Neuronal stem cell (in vitro differentiated cells): ENCODE measurements at regions not wholly inside any gene's neighbourhood (a gene's known extent, or its start where the extent isn't known, plus 50 kb on each side); places are given as distances from the start of the nearest gene placed in this dataset.
A peak's percentile ranks its signal among the peaks of the same experiment; 100 is the strongest.

Experiments used
- DNase-seq: peaks from one replicate; pipeline ENCODE4 v3.0.0-alpha.2; 2013; ENCODE audit warnings: low spot score
- H2AFZ ChIP-seq: one replicate; pipeline ENCODE4 v1.6.1; 2013; ENCODE audit warnings: mild to moderate bottlenecking, low read length, inconsistent platforms
- H2AK5ac ChIP-seq: 2 replicates; pipeline ENCODE4 v1.6.1; 2013; ENCODE audit warnings: low read depth, mild to moderate bottlenecking, inconsistent platforms, low read length, moderate library complexity, mixed read lengths
- H2BK120ac ChIP-seq: 2 replicates; pipeline ENCODE4 v1.6.1; 2013; ENCODE audit warnings: low read depth, mild to moderate bottlenecking, inconsistent platforms, low read length, moderate library complexity, mixed read lengths
- H2BK12ac ChIP-seq: one replicate; pipeline ENCODE4 v1.6.1; 2013; ENCODE audit warnings: low read length, inconsistent platforms
- H2BK15ac ChIP-seq: 2 replicates; pipeline ENCODE4 v1.6.1; 2013; ENCODE audit warnings: mild to moderate bottlenecking, low read length, inconsistent platforms, mixed read lengths
- H2BK5ac ChIP-seq: one replicate; pipeline ENCODE4 v1.6.1; 2013; ENCODE audit warnings: inconsistent platforms, mild to moderate bottlenecking, low read length, moderate library complexity
- H3K14ac ChIP-seq: one replicate; pipeline ENCODE4 v1.6.1; 2013; ENCODE audit warnings: low read length, inconsistent platforms
- H3K18ac ChIP-seq: 2 replicates; pipeline ENCODE4 v1.6.1; 2013; ENCODE audit warnings: low read length, inconsistent platforms
- H3K23ac ChIP-seq: 2 replicates; pipeline ENCODE4 v1.6.1; 2013; ENCODE audit warnings: low read depth, mild to moderate bottlenecking, mixed read lengths, low read length, inconsistent platforms; ENCODE audit not compliant: poor library complexity
- H3K27ac ChIP-seq: replicated peaks from 3 replicates; pipeline ENCODE4 v1.5.1; 2013; ENCODE audit warnings: low read length, inconsistent platforms
- H3K27me3 ChIP-seq, 3 experiments: 2 replicates each; pipeline ENCODE4 v1.6.1; 2013; ENCODE audit warnings: low read length in 3 of 3, mild to moderate bottlenecking in 2 of 3, inconsistent platforms in 1 of 3, low read depth in 1 of 3, mixed read lengths in 1 of 3, moderate library complexity in 1 of 3; ENCODE audit not compliant: control insufficient read depth in 3 of 3, insufficient read depth in 3 of 3
- H3K36me3 ChIP-seq, 2 donors: replicated peaks in 1 of 2; 2 replicates each; pipeline ENCODE4 v1.6.1; 2013; ENCODE audit warnings: low read length in 2 of 2; ENCODE audit not compliant: control insufficient read depth in 2 of 2, insufficient read depth in 2 of 2
- H3K4ac ChIP-seq: 2 replicates; pipeline ENCODE4 v1.6.1; 2013; ENCODE audit warnings: inconsistent platforms, mild to moderate bottlenecking, low read length, moderate library complexity
- H3K4me1 ChIP-seq, 2 donors: 1 replicate in 1 of 2; 2 replicates in 1 of 2; pipeline ENCODE4 v1.6.1; 2013; ENCODE audit warnings: low read length in 2 of 2, low read depth in 1 of 2; ENCODE audit not compliant: control insufficient read depth in 2 of 2, insufficient read depth in 1 of 2
- H3K4me2 ChIP-seq: one replicate; pipeline ENCODE4 v1.6.1; 2013; ENCODE audit warnings: mild to moderate bottlenecking, low read length, inconsistent platforms; ENCODE audit not compliant: insufficient read depth, poor library complexity, severe bottlenecking
- H3K4me3 ChIP-seq, 2 donors: 2 replicates each; pipeline ENCODE4 v1.5.1; 2013; ENCODE audit warnings: low read length in 2 of 2, mild to moderate bottlenecking in 2 of 2, inconsistent platforms in 1 of 2, moderate library complexity in 1 of 2
- H3K79me1 ChIP-seq: one replicate; pipeline ENCODE4 v1.6.1; 2013; ENCODE audit warnings: low read depth, mild to moderate bottlenecking, inconsistent platforms, low read length, moderate library complexity
- H3K9ac ChIP-seq: one replicate; pipeline ENCODE4 v1.6.1; 2013; ENCODE audit warnings: mild to moderate bottlenecking, low read depth, low read length, inconsistent platforms; ENCODE audit not compliant: poor library complexity
- H3K9me3 ChIP-seq, 2 donors: replicated peaks in 1 of 2; 2 replicates each; pipeline versions ENCODE3 to v1.6.1; 2013; ENCODE audit warnings: low read length in 2 of 2, mild to moderate bottlenecking in 2 of 2, inconsistent platforms in 1 of 2, low read depth in 1 of 2, mixed read lengths in 1 of 2, moderate library complexity in 1 of 2; ENCODE audit not compliant: control insufficient read depth in 2 of 2, insufficient read depth in 1 of 2
- H4K8ac ChIP-seq: one replicate; pipeline ENCODE4 v1.6.1; 2013; ENCODE audit warnings: low read depth, mild to moderate bottlenecking, inconsistent platforms, low read length, moderate library complexity
- H4K91ac ChIP-seq: one replicate; pipeline ENCODE4 v1.6.1; 2013; ENCODE audit warnings: low read length, low read depth, mild to moderate bottlenecking, inconsistent platforms; ENCODE audit not compliant: poor library complexity
- WGBS, 2 donors: extraction: QIAGEN DNeasy Blood & Tissue Kit; methylation state at CpG; one replicate each; pipeline ENCODE4 v1.1.7; 2013; ENCODE audit warnings: missing lambda C conversion rate in 2 of 2, mixed read lengths in 1 of 2; ENCODE audit not compliant: insufficient read length in 2 of 2, insufficient replicate concordance in 1 of 2; ENCODE audit errors: extremely low coverage in 2 of 2; 5-methylcytosine and 5-hydroxymethylcytosine counted together

DNA sequence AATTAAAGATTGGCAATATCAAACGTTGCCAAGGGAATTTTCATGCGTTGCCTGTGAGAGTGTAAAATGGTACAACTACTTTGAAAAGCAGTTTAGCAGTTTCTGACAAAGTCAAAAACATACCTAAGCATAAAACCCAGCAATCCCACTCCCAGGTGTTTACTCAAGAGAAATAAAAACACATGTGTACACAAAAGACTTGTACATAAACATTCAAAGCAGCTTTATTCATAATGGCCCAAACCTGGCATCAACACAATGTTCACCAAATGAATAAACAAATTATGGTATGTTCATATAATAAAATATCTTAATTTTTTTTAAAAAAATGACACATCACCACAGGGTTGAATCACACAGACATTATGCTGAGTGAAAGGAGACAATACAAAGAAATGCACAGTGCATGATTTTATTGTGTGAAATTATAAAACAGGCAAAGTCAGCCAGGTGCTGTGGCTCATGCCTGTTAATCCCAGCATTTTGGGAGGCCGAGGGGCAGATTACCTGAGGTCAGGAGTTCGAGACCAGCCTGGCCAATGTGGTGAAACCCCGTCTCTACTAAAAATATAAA lies 240.4 kb upstream of the MARCKS start:
- no peak overlapping the region for H2BK12ac ChIP-seq
- no peaks in the 10 kb centered on the region for H3K27me3 ChIP-seq
- H2BK5ac ChIP-seq = no peak overlapping the region
- H3K23ac ChIP-seq = no peak overlapping the region
- H3K79me1 ChIP-seq = no peaks in the 10 kb centered on the region
- peaks cover 2 to 3% of the 10 kb centered on the region in 2 donors for H3K4me1 ChIP-seq
- no peak overlapping the region for H3K27ac ChIP-seq
- no peak overlapping the region for H2AK5ac ChIP-seq
- no peak overlapping the region for H2BK120ac ChIP-seq
- no peak overlapping the region for H3K4me2 ChIP-seq
- H2BK15ac ChIP-seq = no peak overlapping the region
- H3K36me3 ChIP-seq = no peaks in the 10 kb centered on the region
- no peak overlapping the region for H4K91ac ChIP-seq
- peaks cover 0 to 6% of the 10 kb centered on the region in 2 donors for H3K9me3 ChIP-seq
- no peak for DNase-seq
- no peak overlapping the region for H3K14ac ChIP-seq
- no peak overlapping the region for H3K18ac ChIP-seq
- no peak overlapping the region for H4K8ac ChIP-seq
- no peak overlapping the region for H3K4me3 ChIP-seq
- no peak overlapping the region for H3K9ac ChIP-seq
- no CpG with 5 or more reads among the region's 5 CpGs for WGBS, 2 donors
- no peak overlapping the region for H2AFZ ChIP-seq
- H3K4ac ChIP-seq = no peak overlapping the region

GRCh38 chr6:113619077-113619476 lies 238.1 kb upstream of the MARCKS start:
- no peak overlapping the region for H3K9ac ChIP-seq
- H2BK12ac ChIP-seq = no peak overlapping the region
- H3K4ac ChIP-seq = no peak overlapping the region
- no peak overlapping the region for H2BK5ac ChIP-seq
- no peak overlapping the region for H2AK5ac ChIP-seq
- no peaks in the 10 kb centered on the region for H3K27me3 ChIP-seq
- no peak overlapping the region for H4K91ac ChIP-seq
- WGBS, 2 donors = no CpG with 5 or more reads among the region's 4 CpGs
- H4K8ac ChIP-seq = no peak overlapping the region
- DNase-seq = no peak
- no peak overlapping the region for H3K4me2 ChIP-seq
- no peak overlapping the region for H3K18ac ChIP-seq
- no peak overlapping the region for H3K14ac ChIP-seq
- H3K9me3 ChIP-seq = no peaks in the 10 kb centered on the region
- H3K27ac ChIP-seq = no peak overlapping the region
- H3K23ac ChIP-seq = no peak overlapping the region
- no peak overlapping the region for H2AFZ ChIP-seq
- H2BK120ac ChIP-seq = no peak overlapping the region
- no peaks in the 10 kb centered on the region for H3K79me1 ChIP-seq
- no peak overlapping the region for H3K4me3 ChIP-seq
- H3K36me3 ChIP-seq = no peaks in the 10 kb centered on the region
- H3K4me1 ChIP-seq = peaks cover 2 to 3% of the 10 kb centered on the region in 2 donors
- no peak overlapping the region for H2BK15ac ChIP-seq

DNA sequence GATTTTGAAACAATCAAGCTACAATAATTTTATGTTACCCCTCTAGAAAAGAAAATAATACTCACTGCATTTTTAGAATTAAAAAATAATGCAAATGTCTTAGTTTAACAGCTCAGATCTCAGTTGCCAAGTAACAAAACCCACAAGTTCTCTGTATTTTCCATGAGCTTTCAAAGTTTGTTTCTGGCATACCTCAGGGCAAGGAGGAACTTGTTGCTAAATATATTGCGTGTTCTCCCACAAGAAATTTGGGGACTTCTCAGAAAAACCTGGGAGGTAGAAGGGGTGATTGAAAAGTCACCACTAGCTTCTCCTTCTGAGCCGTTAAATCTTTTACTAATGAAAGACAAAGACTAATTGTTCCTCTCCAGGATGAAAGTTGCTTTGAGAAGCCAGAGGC lies 236.8 kb upstream of the MARCKS start:
- H4K91ac ChIP-seq = no peak overlapping the region
- H2BK120ac ChIP-seq = no peak overlapping the region
- peak overlapping the region; percentile 14 for H2AFZ ChIP-seq
- no peak overlapping the region for H3K9ac ChIP-seq
- no peak overlapping the region for H2BK15ac ChIP-seq
- peaks cover 1 to 3% of the 10 kb centered on the region in 2 donors for H3K4me1 ChIP-seq
- no peak overlapping the region for H3K4ac ChIP-seq
- H3K27me3 ChIP-seq = no peaks in the 10 kb centered on the region
- no peak overlapping the region for H3K4me2 ChIP-seq
- H4K8ac ChIP-seq = no peak overlapping the region
- WGBS, 2 donors = no CpG with 5 or more reads among the region's 2 CpGs
- no peaks in the 10 kb centered on the region for H3K36me3 ChIP-seq
- no peak overlapping the region for H3K27ac ChIP-seq
- no peak overlapping the region for H2AK5ac ChIP-seq
- no peak overlapping the region for H2BK12ac ChIP-seq
- no peak overlapping the region for H3K18ac ChIP-seq
- DNase-seq = no peak
- no peak overlapping the region for H3K4me3 ChIP-seq
- H3K23ac ChIP-seq = no peak overlapping the region
- H3K79me1 ChIP-seq = no peaks in the 10 kb centered on the region
- no peak overlapping the region for H2BK5ac ChIP-seq
- no peaks in the 10 kb centered on the region for H3K9me3 ChIP-seq
- no peak overlapping the region for H3K14ac ChIP-seq

DNA sequence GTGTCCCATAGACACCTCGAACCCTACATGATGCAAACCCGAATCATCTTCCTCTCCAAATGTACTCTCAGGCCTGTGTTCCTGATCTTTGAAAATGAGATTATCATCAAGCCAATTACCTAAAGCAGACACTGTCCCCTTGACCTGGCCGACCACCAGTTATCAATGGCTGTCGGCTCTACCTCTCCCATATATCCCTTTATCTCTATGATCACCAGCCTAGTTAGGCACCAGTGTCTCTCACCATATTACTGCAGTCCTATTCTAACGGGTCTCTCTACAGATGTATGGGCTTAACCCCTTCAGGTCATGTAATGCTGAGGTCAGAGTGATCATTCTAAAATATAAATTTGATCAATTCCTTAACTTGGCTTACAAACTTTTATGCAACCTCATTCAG lies 234.9 kb upstream of the MARCKS start:
- Histone ChIP-seq H3K4me2 (no peak overlapping the region), H2BK15ac (no peak overlapping the region), H4K91ac (no peak overlapping the region), H3K4me1 (peaks cover 0 to 3% of the 10 kb centered on the region in 2 donors), H2BK5ac (no peak overlapping the region), H3K27me3 (no peaks in the 10 kb centered on the region), H2AK5ac (no peak overlapping the region), H3K79me1 (no peaks in the 10 kb centered on the region), H4K8ac (no peak overlapping the region), H2AFZ (no peak overlapping the region), H3K4ac (no peak overlapping the region), H3K36me3 (no peaks in the 10 kb centered on the region), H3K27ac (no peak overlapping the region), H3K9ac (no peak overlapping the region), H3K14ac (no peak overlapping the region), H3K23ac (no peak overlapping the region), H3K4me3 (no peak overlapping the region), H2BK12ac (no peak overlapping the region), H3K18ac (no peak overlapping the region), H3K9me3 (no peaks in the 10 kb centered on the region), H2BK120ac (no peak overlapping the region)
- DNase-seq = no peak
- WGBS, 2 donors = no CpG with 5 or more reads among the region's 5 CpGs
